MG63 (cell line): ENCODE measurements at regions not wholly inside any gene's neighbourhood (a gene's known extent, or its start where the extent isn't known, plus 50 kb on each side); places are given as distances from the start of the nearest gene placed in this dataset.

Source experiments
- DNase-seq: peaks from one replicate; pipeline ENCODE4 v3.0.0-alpha.2; 2020
- H3K27me3 ChIP-seq: fragments of 250-450 bp; sonication (Bioruptor Pico); 2 replicates; pipeline ENCODE4 v1.5.1; 2020; ENCODE audit warnings: mild to moderate bottlenecking, moderate library complexity
- H3K36me3 ChIP-seq: fragments of 250-450 bp; sonication (Bioruptor Pico); 2 replicates; pipeline ENCODE4 v1.5.1; 2020; ENCODE audit warnings: mild to moderate bottlenecking, moderate library complexity
- H3K4me3 ChIP-seq: fragments of 250-450 bp; sonication (Bioruptor Pico); 2 replicates; pipeline ENCODE4 v1.5.1; 2020; ENCODE audit warnings: mild to moderate bottlenecking, moderate library complexity
- H3K9me3 ChIP-seq: fragments of 250-450 bp; sonication (Bioruptor Pico); 2 replicates; pipeline ENCODE4 v1.5.1; 2020; ENCODE audit warnings: mild to moderate bottlenecking, moderate library complexity

DNA sequence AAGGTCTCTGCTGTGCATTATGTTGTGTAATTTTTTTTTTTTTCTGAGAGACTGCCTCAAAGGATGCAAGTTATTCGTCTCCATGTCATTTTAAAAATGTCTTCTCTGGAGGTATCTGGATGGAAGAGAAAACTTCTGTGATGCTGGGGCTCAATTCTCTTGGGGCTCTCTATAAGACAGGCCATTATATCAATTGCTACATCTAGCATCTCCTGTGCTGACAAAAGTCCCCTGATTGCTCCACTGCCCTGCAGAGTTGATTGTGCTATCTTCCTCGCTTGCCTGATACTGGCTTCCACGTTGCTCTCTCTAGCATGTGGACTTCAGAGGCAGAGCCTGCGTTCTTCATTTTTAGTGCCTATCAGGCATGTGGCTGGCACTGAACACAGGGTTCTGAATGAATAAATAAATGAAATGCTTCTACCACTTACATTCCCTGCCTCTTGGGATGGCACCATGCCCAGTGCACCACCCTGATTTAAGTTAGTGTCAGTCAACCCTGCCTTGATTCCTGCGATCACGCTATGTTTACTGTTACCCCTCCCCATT, 1035.5 kb upstream of the EEF2KMT start:
- H3K9me3 ChIP-seq = no peaks in the 10 kb centered on the region
- no peaks in the 10 kb centered on the region for H3K27me3 ChIP-seq
- DNase-seq = no peak
- H3K4me3 ChIP-seq = no peak overlapping the region
- H3K36me3 ChIP-seq = no peaks in the 10 kb centered on the region

DNA sequence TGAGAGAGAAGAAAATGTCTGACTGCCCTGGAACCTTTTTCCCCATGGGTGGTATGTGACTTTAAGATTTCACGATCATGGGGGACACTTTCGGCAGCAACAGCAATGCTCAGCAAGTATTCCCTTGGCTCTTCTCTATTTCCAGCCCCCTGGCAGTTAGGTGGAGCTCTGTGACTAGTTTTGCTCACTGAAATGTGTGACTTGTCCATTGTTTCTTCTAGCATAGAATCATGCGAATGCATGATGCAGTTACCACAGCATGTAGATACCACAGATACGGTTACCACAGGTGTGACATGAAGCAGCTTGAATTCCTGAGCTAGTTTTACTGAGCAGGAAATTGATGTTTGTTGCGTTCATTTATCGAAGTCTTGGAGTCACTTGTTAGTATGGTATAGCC, 1034.5 kb upstream of the EEF2KMT start:
- no peaks in the 10 kb centered on the region for H3K9me3 ChIP-seq
- H3K4me3 ChIP-seq = no peak overlapping the region
- H3K36me3 ChIP-seq = no peaks in the 10 kb centered on the region
- H3K27me3 ChIP-seq = no peaks in the 10 kb centered on the region
- DNase-seq = no peak

DNA sequence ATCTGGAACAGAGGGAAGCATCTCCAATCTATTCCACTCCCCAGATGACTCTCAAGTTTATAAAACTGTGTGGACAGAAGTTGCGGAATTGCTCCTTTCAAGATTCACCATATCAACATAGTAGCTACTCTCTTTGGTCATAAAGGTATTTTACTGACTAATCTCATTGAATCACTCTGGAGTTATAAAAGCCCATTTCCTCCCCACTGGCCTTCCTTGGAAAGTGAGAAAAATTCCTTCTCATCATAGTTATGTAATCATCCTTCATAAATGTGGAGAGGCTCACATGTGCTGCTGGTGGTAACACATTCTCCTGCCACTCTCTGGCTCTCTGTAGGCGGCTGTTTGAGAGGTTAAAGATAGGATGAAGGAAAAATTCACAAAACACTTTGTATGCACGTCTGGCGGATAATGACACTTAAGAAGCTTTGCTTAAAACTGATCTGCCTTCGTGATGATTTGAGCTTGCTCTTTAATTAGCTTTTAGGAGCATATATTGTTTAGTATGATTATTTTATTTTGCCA, 1034.0 kb upstream of the EEF2KMT start:
- Histone ChIP-seq H3K4me3 (no peak overlapping the region), H3K9me3 (no peaks in the 10 kb centered on the region), H3K27me3 (no peaks in the 10 kb centered on the region), H3K36me3 (no peaks in the 10 kb centered on the region)
- no peak for DNase-seq

DNA sequence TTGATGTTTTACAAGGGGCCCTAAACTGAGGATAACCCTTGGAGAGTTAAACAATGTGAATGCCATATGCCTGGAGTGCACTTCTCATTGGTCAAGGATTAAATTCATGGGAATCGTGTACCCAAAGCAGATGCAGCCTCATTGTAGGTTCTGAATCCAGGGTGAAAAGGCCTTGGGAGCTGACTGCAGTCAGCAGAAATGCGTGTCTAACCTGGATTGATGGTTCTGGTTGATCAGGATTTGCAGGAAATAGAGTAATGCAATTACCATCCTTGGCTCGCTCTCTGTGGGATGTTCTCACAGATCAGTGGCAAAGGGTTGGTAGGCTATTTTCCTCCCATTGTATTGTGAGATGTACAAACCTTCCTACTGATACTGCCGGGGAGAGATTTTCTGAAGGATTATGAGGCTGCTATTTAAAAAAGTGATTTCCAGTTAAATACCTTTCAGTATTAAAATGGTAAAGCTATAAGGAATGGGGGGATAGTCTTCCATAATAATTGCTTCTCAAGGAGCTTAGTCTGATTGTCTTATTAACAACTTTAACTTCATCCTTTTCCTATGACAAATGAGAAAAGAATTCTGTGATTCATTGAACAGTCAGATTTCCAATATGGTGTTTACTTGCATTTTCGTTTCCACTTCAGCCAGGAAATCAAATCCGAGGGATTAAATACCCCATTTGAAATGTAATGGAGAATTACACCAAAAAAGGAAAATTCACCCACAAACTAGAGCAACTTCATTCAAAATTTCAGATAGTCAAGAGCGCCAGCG, 1028.1 kb upstream of the EEF2KMT start:
- no peaks in the 10 kb centered on the region for H3K36me3 ChIP-seq
- no peak for DNase-seq
- H3K27me3 ChIP-seq = no peaks in the 10 kb centered on the region
- H3K9me3 ChIP-seq = no peaks in the 10 kb centered on the region
- H3K4me3 ChIP-seq = no peak overlapping the region

DNA sequence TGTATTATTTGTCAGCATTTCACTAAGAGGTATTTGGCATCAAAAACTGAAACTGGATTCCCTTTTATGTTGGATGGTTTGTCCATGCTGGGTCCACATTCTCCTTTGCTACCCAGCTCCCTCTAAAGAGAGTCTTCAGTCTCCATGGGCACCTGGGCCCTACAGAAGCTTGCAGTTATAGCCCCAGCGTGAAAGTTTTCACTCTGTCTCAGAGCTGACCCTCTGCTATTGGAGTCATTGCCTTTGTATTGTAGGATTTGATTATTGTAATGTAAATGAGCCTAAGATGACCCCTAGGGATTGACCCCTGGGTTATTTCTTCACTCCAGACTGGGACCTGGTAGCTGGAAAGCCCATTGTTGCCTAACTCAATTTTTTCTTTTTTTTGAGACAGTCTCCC, 1026.5 kb upstream of the EEF2KMT start:
- Histone ChIP-seq H3K9me3 (no peaks in the 10 kb centered on the region), H3K27me3 (no peaks in the 10 kb centered on the region), H3K36me3 (no peaks in the 10 kb centered on the region), H3K4me3 (no peak overlapping the region)
- DNase-seq = no peak

DNA sequence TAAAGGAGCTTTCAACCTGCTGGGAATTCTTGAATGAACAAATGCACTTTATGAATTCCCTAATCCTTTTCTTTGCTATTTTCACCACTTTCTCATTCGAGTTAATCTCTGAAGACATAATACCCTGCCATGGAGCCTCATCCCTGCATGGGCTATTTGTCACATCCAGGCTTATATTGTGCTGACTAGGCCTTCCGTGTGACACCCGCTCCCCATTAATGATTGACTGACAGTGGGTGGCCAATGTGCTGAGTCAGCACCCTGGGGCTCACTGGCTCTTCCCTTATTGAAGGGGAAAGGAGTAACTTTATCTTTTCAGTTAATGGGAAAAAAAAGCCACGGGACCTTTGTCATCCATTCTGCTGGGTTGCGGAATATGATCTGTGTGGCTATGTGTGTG, 1024.8 kb upstream of the EEF2KMT start:
- Histone ChIP-seq H3K36me3 (no peaks in the 10 kb centered on the region), H3K9me3 (no peaks in the 10 kb centered on the region), H3K27me3 (no peaks in the 10 kb centered on the region), H3K4me3 (no peak overlapping the region)
- DNase-seq = no peak

DNA sequence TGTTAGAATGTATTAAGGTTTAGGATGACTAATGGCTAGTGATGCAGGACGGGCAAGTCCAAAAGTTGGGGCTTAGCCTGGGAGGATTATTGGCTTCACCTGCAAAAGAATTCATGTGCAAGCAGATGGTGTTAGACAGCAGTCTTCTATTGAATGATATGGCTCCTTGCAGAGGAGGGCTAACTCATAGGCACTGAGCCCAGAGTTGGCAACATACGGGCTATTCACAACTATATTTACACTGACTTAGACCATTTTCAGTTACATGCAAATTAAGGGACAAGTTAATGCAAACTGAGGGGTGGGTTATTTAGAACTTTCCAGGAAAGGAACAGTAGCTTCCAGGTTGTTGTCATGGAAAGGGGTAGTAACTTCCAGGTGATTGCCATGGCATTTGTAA, 1017.1 kb upstream of the EEF2KMT start:
- no peak for DNase-seq
- H3K36me3 ChIP-seq = no peaks in the 10 kb centered on the region

DNA sequence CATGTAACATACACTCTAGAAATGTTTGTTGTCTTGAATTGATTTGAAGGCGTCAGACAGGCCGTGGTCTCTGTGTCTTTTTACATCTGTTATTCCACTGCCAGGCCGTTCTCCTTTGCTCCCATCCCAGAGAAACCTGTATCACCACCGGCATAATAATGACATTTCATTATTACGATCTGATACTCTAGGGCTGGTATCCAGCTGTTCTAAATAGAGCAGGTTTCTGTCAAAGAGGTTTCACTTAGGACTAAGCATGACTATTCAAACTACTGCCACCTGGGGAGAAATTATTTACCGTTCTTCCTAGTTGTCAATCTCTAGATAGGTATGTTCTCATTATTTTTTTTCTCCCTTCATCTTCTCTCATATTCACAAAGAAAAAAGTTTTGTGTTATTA, 1016.2 kb upstream of the EEF2KMT start:
- H3K4me3 ChIP-seq = no peak overlapping the region
- no peak for DNase-seq
- no peaks in the 10 kb centered on the region for H3K9me3 ChIP-seq
- no peaks in the 10 kb centered on the region for H3K27me3 ChIP-seq
- no peaks in the 10 kb centered on the region for H3K36me3 ChIP-seq

More for the DNA sequence above, 1017.1 kb upstream of the EEF2KMT start:
- Histone ChIP-seq H3K9me3 (no peaks in the 10 kb centered on the region), H3K27me3 (no peaks in the 10 kb centered on the region), H3K4me3 (no peak overlapping the region)

DNA sequence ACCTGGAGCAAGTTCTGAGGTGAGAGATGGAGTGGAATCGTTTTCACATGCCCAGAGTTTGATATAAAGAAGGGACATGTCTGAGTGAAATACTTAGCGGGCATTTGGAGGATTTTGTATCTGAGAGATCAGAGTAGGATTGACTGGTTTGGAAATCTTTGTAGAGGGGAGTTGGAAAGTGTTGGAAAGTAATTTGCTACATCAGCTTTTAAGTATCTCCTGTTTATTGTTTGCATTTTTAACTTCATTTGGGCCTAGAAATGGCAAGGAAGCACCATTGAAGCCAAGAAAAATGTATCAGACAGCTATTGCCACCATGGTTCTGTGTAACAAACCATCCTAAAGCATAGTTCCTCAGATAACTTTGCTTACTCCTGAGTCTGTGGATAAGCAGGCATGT, 1015.1 kb upstream of the EEF2KMT start:
- Histone ChIP-seq H3K9me3 (no peaks in the 10 kb centered on the region), H3K36me3 (no peaks in the 10 kb centered on the region), H3K4me3 (no peak overlapping the region), H3K27me3 (no peaks in the 10 kb centered on the region)
- no peak for DNase-seq

DNA sequence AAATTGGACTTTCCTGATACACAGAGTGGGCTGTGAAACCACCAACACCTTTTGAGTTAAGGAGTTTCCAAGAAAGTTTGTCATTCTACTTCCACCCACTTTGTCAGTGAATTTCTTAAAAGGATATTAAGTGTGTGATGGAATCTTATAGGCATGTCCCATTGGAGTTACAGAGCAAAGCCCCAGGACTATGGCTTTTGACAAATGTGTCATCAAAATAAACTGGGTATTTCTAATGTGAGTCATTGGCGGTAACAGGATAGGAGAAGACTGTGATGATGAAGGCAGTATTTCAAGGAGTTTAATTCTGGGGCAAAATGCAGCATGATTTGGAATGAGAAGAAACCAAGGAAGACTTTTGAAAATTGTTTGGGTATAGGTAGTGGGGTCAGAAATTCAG, 1013.8 kb upstream of the EEF2KMT start:
- Histone ChIP-seq H3K36me3 (no peaks in the 10 kb centered on the region), H3K4me3 (no peak overlapping the region), H3K27me3 (no peaks in the 10 kb centered on the region), H3K9me3 (no peaks in the 10 kb centered on the region)
- no peak for DNase-seq

DNA sequence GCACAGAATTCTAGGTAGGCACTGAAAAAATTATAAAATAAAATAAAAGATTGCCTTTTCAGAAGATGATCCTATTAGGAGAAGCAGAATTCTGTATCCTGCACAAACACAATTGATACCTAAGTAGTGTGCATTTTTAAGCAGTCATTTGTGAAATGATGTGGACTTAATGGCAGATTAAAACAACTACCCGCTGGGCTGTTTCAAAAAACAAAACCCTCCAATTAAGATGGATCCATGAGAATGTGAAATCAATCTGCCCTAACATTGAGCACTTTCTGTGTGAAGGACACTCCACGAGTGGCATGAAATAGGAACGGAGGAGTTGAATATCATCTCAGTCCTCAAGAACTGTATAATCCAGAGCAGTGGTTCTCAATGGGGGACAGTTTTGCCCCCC, 1012.8 kb upstream of the EEF2KMT start:
- no peaks in the 10 kb centered on the region for H3K36me3 ChIP-seq
- no peak overlapping the region for H3K4me3 ChIP-seq
- no peaks in the 10 kb centered on the region for H3K27me3 ChIP-seq
- DNase-seq = no peak
- no peaks in the 10 kb centered on the region for H3K9me3 ChIP-seq

DNA sequence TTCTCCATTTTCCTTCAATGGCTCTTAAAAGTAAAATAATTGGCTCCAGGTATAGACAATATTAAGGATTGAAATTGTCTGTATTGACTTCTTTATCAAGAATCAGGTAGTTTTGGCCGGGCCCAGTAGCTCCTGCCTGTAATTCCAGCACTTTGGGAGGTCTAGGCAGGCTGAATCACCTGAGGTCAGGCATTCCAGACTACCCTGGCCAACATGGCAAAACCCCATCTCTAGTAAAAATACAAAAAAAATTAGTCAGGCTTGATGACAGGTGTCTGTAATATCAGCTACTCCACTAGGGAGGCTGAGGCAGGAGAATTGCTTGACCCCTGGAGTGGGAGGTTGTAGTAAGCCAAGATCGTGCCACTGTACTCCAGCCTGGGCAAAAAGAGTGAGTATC, 1008.5 kb upstream of the EEF2KMT start:
- H3K4me3 ChIP-seq = no peak overlapping the region
- no peaks in the 10 kb centered on the region for H3K9me3 ChIP-seq
- H3K36me3 ChIP-seq = no peaks in the 10 kb centered on the region
- H3K27me3 ChIP-seq = no peaks in the 10 kb centered on the region
- DNase-seq = no peak

DNA sequence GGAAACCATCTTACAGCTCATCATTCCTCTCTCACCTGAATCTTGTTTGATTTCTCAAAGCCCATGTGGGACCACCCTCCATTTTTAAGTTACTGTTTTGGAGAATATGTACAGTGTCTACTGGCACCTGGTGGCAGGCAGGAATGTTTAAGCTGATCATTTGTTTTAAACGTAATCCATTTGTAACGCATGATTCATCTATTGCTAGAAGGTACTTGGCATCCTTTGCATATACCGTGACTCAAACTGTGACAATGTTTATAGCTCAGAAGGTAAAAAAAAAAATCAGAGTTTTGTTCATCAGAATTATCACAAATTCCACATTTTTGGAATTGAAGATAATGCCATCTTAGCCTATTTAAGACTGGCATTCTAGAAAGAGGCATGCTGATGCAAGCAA, 1007.5 kb upstream of the EEF2KMT start:
- no peak for DNase-seq
- H3K27me3 ChIP-seq = no peaks in the 10 kb centered on the region
- H3K9me3 ChIP-seq = no peaks in the 10 kb centered on the region
- no peak overlapping the region for H3K4me3 ChIP-seq
- H3K36me3 ChIP-seq = no peaks in the 10 kb centered on the region

DNA sequence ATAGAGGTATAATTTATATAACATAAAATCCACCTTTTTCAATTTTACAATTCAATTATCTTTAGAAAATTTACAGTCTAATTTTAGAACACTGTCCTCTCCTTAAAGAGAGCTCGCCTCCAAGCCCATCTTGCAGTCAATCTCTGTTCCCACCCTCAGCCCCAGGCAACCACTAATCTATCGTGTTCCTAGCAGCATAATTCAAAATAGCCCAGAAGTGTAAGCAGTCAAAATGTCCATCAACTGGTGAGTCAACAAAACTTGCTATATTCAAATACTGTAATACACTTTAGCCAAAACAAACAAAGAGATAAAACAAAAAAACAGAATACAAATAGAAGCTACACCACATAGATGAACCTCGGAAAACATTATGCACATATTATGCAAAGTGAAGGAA, 1006.8 kb upstream of the EEF2KMT start:
- Histone ChIP-seq H3K4me3 (no peak overlapping the region), H3K36me3 (no peaks in the 10 kb centered on the region), H3K27me3 (no peaks in the 10 kb centered on the region), H3K9me3 (no peaks in the 10 kb centered on the region)
- no peak for DNase-seq

DNA sequence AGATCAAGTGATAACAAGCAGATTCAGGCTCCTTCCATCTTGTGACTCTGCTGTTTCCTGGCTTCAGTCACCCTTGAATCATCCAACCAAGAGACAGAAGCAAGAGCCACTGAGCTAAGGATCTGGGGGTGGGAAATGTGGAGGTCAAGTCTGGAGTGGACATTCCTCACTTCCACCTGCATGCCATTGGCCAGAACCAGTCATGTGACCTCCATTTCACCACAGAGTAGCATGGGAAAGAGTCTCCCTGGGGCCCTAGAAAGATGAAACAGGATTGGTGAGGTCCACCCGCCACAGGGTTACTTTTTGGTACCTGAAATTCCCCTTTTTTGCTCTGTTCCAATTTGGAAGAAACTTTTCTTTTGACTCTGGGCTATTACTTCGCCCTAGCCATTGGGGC, 1006.0 kb upstream of the EEF2KMT start:
- DNase-seq = no peak
- H3K9me3 ChIP-seq = no peaks in the 10 kb centered on the region
- H3K36me3 ChIP-seq = no peaks in the 10 kb centered on the region
- no peak overlapping the region for H3K4me3 ChIP-seq
- H3K27me3 ChIP-seq = no peaks in the 10 kb centered on the region

DNA sequence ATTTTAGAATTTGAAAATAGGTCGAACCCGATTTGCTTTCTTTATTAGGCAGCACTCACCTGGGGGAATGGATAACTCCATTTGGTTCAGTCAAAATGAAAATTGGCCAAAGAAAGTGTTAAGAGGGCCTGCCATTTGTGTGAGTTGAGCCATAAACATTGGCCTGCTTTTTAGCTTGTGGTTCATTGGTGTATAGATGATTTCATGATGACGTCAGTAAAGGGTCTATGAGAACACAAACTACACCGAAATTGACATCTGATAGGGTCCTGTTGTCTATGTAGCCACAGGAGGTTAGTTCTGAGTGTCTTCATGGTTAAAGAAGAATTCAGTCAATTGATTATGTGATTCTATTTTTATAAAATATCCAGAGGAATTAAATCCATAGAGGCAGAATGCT, 1001.5 kb upstream of the EEF2KMT start:
- H3K27me3 ChIP-seq = no peaks in the 10 kb centered on the region
- H3K4me3 ChIP-seq = no peak overlapping the region
- DNase-seq = no peak
- H3K9me3 ChIP-seq = no peaks in the 10 kb centered on the region
- H3K36me3 ChIP-seq = no peaks in the 10 kb centered on the region

DNA sequence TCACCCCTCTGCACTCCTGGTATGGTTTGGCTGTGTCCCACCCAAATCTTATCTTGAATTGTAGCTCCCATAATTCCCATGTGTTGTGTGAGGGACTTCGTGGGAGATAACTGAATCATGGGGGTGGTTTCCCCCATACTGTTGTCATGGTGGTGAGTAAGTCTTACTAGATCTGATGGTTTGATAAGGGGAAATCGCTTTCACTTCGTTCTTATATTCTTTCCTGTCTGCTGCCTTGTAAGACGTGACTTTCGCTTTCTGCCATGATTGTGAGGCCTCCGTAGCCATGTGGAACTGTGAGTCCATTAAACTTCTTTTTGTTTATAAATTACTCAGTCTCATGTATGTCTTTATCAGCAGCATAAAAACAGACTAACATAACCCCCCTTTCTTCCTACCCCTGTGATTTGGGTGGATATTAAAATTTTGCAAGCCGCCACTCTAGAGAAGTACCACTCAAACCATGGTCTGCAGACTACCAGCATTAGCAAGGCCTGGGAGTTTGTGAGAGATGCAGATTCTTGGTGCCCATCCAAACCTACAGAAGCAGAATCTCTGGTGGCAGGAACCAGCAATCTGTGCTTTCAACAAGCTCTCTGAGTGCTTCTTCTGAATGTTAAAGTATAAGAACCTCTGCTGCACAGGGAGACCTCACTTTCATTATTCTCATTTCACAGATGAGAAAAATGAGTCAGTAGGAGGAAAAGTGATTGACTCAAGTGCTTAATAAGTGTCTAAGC, 999.5 kb upstream of the EEF2KMT start:
- Histone ChIP-seq H3K4me3 (no peak overlapping the region), H3K9me3 (no peaks in the 10 kb centered on the region), H3K27me3 (no peaks in the 10 kb centered on the region), H3K36me3 (no peaks in the 10 kb centered on the region)
- no peak for DNase-seq

DNA sequence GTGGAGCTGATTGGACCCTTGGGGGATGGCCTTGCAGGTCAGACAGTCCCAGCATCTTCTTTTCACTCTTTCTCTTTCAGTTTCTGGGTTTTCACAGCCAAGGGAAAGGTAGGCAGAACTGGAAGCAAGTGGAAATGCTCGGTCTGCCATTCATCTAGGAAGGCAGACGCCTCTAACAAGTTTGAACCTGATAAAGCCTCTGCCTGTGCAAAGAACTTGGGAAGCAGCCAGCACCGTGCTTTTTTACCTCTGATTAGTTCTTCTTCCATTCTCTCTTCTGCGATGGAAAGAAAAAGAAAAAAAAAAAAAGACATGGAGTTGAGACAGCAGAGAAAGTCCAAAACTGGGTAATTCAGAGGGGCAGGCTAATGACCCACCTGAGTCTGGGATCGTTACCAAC, 997.8 kb upstream of the EEF2KMT start:
- no peak for DNase-seq
- Histone ChIP-seq H3K36me3 (no peaks in the 10 kb centered on the region), H3K4me3 (no peak overlapping the region), H3K9me3 (no peaks in the 10 kb centered on the region), H3K27me3 (no peaks in the 10 kb centered on the region)
